Skeletal muscle satellite cell (primary cell): ENCODE measurements at regions not wholly inside any gene's neighbourhood (a gene's known extent, or its start where the extent isn't known, plus 50 kb on each side); places are given as distances from the start of the nearest gene placed in this dataset.

Experiments
- H3K27me3 ChIP-seq: 2 replicates; pipeline ENCODE4 v1.7.0; 2013; ENCODE audit warnings: low read length; ENCODE audit not compliant: control insufficient read depth, insufficient read depth
- H3K36me3 ChIP-seq: 2 replicates; pipeline ENCODE4 v1.7.0; 2013; ENCODE audit warnings: mild to moderate bottlenecking, control low read depth, low read length; ENCODE audit not compliant: insufficient read depth
- H3K4me1 ChIP-seq: 2 replicates; pipeline ENCODE4 v1.7.0; 2013; ENCODE audit warnings: low read length; ENCODE audit not compliant: control insufficient read depth, insufficient read depth
- H3K4me2 ChIP-seq: 2 replicates; pipeline ENCODE4 v1.7.0; 2013; ENCODE audit warnings: mild to moderate bottlenecking, low read length
- H3K4me3 ChIP-seq: 2 replicates; pipeline ENCODE4 v1.7.0; 2013; ENCODE audit warnings: low read length
- H3K9ac ChIP-seq: 2 replicates; pipeline ENCODE4 v1.7.0; 2013; ENCODE audit warnings: mild to moderate bottlenecking, low read depth, low read length, moderate library complexity
- H3K9me3 ChIP-seq: replicated peaks from 2 replicates; pipeline ENCODE4 v1.7.0; 2013; ENCODE audit warnings: mild to moderate bottlenecking, control low read depth, low read length

DNA sequence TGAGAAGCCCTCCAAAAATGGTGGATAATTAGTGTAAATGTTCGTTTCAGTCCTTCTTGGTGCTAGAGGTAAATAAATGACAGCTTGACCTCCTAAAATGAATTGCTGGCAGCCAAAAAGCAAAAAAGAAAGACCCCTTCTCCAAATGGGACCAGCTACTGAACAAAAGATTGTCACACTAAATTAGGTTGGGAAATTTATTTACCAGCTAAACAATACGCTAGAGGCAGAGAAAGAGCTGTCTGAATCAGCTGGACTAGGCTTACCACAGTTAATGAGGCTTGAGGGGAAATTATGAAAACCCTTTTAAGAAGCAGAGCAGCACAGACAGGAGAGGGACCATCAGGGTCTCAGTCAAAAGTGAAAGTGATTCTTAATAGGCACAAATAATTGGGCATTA is 498.9 kb downstream of the SUCLA2 start:
- H3K4me3 ChIP-seq: no peak overlapping the region
- H3K9ac ChIP-seq: no peak overlapping the region
- no peaks in the 10 kb centered on the region for H3K36me3 ChIP-seq
- no peak overlapping the region for H3K4me2 ChIP-seq
- H3K9me3 ChIP-seq: no peaks in the 10 kb centered on the region
- H3K27me3 ChIP-seq: no peaks in the 10 kb centered on the region
- H3K4me1 ChIP-seq: peaks cover 26% of the 10 kb centered on the region

DNA sequence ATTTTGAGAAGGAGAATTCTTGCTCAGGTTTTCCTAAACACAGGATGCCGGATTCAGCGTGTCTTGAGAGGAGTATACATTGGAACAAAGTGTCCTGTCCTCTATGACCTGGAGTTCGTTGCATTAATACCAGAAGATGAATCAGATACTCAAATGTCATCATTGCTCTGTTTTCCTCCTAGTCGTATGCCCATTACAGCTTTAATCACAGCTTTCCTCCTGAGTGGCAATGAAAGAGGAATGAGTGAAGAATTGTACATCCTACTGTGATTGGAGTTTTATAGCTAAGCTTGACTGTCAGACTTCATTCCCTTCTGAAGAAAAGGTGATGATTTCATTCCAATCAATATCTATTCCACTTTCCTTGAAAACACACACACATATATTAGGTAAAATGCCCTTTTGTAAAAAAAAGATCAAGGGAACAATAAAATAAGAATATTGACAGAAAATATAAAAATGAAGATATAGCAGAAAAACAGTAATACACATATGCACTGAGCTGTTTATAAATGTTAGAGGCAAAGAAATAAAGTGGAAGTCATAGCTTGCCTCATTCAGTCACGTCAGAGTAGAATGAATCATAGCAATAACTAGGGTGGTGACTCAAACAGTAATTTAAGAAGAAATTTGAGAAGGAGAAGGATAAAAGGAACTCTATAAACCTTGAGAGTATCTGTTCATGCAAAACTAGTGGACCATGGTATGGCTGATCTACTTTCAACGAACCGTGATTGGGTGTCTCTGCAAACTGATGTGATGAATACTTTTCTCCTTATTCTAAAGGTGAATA is 501.5 kb downstream of the SUCLA2 start:
- no peaks in the 10 kb centered on the region for H3K27me3 ChIP-seq
- peak overlapping the region; percentile 86 for H3K9ac ChIP-seq
- H3K9me3 ChIP-seq: no peaks in the 10 kb centered on the region
- peak overlapping the region; percentile 26 for H3K4me3 ChIP-seq
- no peaks in the 10 kb centered on the region for H3K36me3 ChIP-seq
- peaks cover 26% of the 10 kb centered on the region for H3K4me1 ChIP-seq
- H3K4me2 ChIP-seq: peak overlapping the region; percentile 69

DNA sequence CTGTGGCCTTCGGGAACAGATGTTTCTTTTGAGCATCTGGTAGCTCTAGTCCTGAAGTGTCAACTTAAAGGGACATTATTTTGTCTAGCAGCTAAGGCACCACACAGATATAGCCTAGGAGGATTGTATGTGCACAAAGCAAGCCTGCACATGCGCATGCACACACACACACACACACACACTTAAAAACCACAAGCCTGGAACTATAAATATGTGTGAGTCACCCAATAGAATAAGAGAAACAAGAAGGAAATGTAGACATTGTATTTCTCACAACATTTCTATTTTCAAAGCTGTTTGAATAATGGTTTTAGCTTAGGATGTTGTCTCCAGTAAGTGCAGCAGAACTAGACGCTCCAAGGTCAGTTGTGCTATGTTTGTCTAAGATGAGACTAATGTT is 516.5 kb downstream of the SUCLA2 start:
- peaks cover 27% of the 10 kb centered on the region for H3K4me1 ChIP-seq
- H3K9me3 ChIP-seq: no peaks in the 10 kb centered on the region
- H3K4me3 ChIP-seq: peak overlapping the region; percentile 21
- no peaks in the 10 kb centered on the region for H3K27me3 ChIP-seq
- peak overlapping the region; percentile 11 for H3K9ac ChIP-seq
- peak overlapping the region; percentile 53 for H3K4me2 ChIP-seq
- H3K36me3 ChIP-seq: no peaks in the 10 kb centered on the region

DNA sequence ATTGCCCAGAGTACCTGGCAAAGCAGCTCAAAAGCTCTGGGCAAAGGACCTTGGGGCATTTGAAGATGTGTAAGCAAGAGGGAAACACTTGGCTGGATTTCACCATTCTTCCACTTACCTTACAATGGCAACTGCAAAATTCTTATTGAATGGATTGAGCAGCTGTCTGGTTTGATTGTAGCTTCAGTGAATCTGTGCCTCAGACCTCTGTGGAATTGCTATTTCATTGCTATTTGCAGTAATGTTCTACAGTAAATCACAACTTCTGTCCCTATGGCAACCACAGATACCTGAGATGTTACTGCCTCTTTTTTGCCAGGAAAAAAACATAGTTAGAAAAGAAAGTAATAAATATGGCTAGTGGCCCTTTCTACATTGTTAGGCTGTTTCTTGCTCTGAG is 519.5 kb downstream of the SUCLA2 start:
- H3K27me3 ChIP-seq: no peaks in the 10 kb centered on the region
- H3K4me2 ChIP-seq: no peak overlapping the region
- no peak overlapping the region for H3K9ac ChIP-seq
- H3K36me3 ChIP-seq: no peaks in the 10 kb centered on the region
- H3K4me1 ChIP-seq: peaks cover 36% of the 10 kb centered on the region
- H3K9me3 ChIP-seq: no peaks in the 10 kb centered on the region
- no peak overlapping the region for H3K4me3 ChIP-seq

DNA sequence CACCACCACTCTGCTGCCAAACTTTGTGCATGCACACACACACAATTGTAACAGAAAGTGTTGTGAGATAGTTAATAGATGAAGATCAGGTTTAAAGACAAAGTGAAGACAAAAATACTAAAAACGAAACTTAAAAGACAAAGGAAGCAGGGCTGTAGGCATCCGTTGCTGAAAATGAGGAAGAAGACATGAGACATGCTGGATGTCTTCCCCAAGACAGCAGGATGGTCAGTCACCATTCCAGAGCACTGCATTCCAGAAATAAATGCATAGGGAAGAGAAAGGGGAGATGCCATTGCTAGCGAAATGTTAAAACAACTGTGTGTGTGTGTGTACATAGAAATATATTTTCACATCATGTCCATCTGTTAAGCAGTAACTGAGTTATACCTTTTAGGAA is 520.1 kb downstream of the SUCLA2 start:
- H3K9ac ChIP-seq: no peak overlapping the region
- no peak overlapping the region for H3K4me3 ChIP-seq
- H3K27me3 ChIP-seq: no peaks in the 10 kb centered on the region

DNA sequence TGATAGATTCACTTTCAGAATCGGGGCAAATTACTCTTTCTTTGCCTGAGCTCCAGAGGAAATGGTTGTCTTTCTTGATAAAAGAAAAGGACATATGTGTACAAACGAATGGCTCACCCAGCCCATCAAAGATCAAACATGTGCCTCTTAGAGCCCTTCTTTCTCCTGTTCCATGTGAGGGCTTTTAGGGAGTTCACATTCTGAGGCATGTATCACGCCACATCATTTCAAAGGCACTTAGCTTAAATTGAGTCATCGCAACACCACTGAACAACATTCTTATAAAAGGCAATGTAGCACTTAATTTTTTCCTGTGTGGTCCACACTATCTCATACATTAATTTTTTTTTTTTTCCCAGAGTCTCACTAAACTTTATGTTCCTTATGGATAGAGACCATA is 521.0 kb downstream of the SUCLA2 start:
- Histone ChIP-seq H3K9ac (peak overlapping the region; percentile 25), H3K4me2 (peak overlapping the region; percentile 29), H3K27me3 (no peaks in the 10 kb centered on the region), H3K4me1 (peaks cover 37% of the 10 kb centered on the region), H3K36me3 (no peaks in the 10 kb centered on the region), H3K9me3 (no peaks in the 10 kb centered on the region), H3K4me3 (no peak overlapping the region)

More for the DNA sequence above, 520.1 kb downstream of the SUCLA2 start:
- Histone ChIP-seq H3K36me3 (no peaks in the 10 kb centered on the region), H3K4me2 (no peak overlapping the region), H3K9me3 (no peaks in the 10 kb centered on the region), H3K4me1 (peaks cover 36% of the 10 kb centered on the region)

DNA sequence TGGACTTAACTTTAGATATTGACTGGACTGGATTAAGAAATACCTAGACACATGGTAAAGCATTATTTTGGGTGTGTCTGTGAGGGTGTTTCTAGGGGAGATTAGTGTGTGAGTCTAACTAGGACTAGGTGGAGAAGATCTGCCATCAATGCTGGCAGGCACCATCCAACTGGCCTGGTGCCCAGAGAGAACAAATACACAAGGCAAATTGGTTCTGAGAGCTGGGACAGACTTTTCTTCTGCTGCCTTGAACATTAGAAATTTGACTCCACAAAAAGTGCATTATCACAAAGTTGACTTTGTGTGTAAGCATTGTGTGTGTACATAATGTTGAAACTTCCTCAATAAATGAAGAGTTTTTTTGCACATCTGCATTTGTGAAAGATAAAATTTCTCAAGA is 522.1 kb downstream of the SUCLA2 start:
- no peak overlapping the region for H3K9ac ChIP-seq
- no peaks in the 10 kb centered on the region for H3K9me3 ChIP-seq
- H3K4me1 ChIP-seq: peaks cover 38% of the 10 kb centered on the region
- H3K4me2 ChIP-seq: no peak overlapping the region
- H3K36me3 ChIP-seq: no peaks in the 10 kb centered on the region
- H3K27me3 ChIP-seq: no peaks in the 10 kb centered on the region
- no peak overlapping the region for H3K4me3 ChIP-seq

DNA sequence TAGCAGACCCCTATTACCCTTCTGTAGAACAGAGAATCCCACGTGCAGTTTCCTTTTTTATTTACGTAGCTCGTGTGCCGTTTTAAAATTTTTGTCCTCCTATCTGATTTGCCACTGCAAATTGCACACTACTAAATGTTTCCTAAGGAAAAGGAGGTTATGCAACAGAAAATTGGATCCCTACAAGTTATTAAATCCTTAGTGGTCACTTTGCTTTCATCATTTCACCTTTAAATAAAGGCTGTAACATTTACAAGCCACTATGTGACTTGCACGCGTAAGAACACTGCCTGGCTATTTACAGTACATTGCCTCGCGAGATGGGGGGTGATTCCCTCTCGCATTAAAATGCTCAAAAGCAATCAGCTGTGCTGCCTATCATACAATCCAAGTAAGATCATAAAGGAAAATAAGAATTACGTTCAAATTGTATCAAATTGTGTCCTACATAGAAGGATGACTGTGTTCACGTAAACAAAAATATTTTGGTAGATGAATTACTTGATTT is 525.6 kb downstream of the SUCLA2 start:
- no peak overlapping the region for H3K4me3 ChIP-seq
- H3K27me3 ChIP-seq: no peaks in the 10 kb centered on the region
- H3K4me2 ChIP-seq: no peak overlapping the region

DNA sequence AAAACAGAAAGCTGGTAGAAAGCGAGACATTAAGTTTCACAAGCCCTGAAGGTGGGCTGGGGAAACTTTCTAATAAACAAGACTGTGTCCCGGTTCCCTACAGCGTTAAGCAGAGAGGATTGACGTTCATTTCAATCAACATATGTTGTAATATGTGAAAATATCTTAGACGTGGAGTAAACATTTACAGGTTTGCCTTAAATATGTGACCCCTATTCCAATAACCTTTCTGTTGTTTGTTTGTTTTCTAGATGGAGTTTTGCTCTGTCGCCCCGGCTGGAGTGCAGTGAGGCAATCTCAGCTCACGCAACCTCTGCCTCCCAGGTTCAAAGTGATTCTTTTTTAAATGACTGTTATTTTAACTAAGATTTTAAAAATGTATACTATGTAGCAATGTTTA is 526.2 kb downstream of the SUCLA2 start:
- Histone ChIP-seq H3K9ac (no peak overlapping the region), H3K36me3 (no peaks in the 10 kb centered on the region), H3K4me1 (peaks cover 29% of the 10 kb centered on the region), H3K27me3 (no peaks in the 10 kb centered on the region), H3K4me2 (peak overlapping the region; percentile 50), H3K4me3 (no peak overlapping the region), H3K9me3 (no peaks in the 10 kb centered on the region)

More for the DNA sequence above, 525.6 kb downstream of the SUCLA2 start:
- no peaks in the 10 kb centered on the region for H3K36me3 ChIP-seq
- peaks cover 35% of the 10 kb centered on the region for H3K4me1 ChIP-seq
- no peaks in the 10 kb centered on the region for H3K9me3 ChIP-seq
- H3K9ac ChIP-seq: no peak overlapping the region

DNA sequence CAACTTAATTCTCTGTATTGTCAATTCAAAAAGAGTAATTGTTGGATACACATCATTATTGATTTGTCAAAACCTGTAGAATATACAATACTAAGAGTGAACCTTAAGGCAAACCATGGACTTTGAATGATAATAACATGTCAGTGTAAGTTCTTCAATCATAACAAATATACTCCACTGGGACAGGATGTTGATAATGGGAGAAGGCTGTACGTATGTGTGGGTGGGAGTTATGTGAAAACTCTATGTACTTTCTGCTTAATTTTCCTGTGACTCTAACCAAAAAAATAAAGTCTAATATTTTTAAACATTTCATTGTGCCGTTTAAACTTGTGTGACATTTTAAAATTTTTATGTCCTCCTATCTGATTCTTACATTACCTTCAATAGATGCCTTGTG is 526.7 kb downstream of the SUCLA2 start:
- Histone ChIP-seq H3K9ac (no peak overlapping the region), H3K4me2 (peak overlapping the region; percentile 50), H3K4me3 (no peak overlapping the region), H3K27me3 (no peaks in the 10 kb centered on the region), H3K9me3 (no peaks in the 10 kb centered on the region), H3K4me1 (peaks cover 24% of the 10 kb centered on the region), H3K36me3 (no peaks in the 10 kb centered on the region)

DNA sequence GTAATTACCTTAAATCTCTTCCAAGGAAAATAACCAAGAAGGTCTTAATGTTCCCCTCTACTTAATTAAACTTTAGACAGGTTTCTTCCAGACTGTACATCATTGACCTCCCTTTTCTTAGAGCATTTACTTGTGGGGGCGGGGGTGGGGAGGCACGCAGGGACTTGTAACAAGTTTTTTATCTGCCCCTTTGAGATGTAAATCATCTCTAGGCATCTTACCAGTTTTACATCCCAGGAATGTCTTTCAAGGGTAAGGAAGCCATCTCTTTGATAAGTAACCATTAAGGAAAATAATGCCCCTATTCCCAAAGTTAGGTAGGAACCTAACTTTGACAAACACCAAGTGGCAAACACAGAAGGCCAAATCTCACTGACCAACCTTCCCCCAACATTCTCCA is 528.6 kb downstream of the SUCLA2 start:
- H3K9ac ChIP-seq: no peak overlapping the region
- peaks cover 18% of the 10 kb centered on the region for H3K4me1 ChIP-seq
- H3K4me3 ChIP-seq: no peak overlapping the region
- H3K27me3 ChIP-seq: no peaks in the 10 kb centered on the region
- H3K36me3 ChIP-seq: no peaks in the 10 kb centered on the region
- no peaks in the 10 kb centered on the region for H3K9me3 ChIP-seq
- no peak overlapping the region for H3K4me2 ChIP-seq

DNA sequence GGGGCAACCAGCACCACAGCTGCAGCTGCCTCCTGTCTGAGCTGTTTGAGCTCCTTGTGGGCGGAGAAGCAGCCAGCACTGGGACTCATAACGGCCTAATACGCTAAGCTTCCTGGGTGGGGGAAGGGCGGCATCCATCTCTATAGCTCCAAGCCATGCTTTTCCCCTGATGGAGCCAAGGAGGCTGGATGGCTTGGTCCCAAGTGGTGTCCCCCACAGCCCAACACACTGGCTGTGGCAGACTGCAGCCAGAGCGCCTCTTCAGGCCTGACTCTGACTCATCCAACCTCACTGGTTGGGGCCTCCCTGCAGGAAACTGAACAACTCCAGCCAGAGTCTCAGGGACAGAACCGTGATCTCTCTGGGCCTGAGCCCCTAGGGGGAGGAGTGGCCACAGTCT is 537.3 kb downstream of the SUCLA2 start:
- Histone ChIP-seq H3K4me1 (peaks cover 9% of the 10 kb centered on the region), H3K4me2 (no peak overlapping the region), H3K36me3 (no peaks in the 10 kb centered on the region), H3K27me3 (no peaks in the 10 kb centered on the region), H3K4me3 (no peak overlapping the region), H3K9me3 (no peaks in the 10 kb centered on the region), H3K9ac (no peak overlapping the region)
